ENCODE measurements at regions not wholly inside any gene's neighbourhood (a gene's known extent, or its start where the extent isn't known, plus 50 kb on each side); places are given as distances from the start of the nearest gene placed in this dataset.

- FAIRE-seq: no peak
- Histone ChIP-seq H3K4me3 (ENCODE audit: low read depth, low read length) (no peak overlapping the region), H3K36me3 (ENCODE audit: control insufficient read depth, insufficient read depth, low read length) (no peaks in the 10 kb centered on the region), H3K27me3 (ENCODE audit: control insufficient read depth, insufficient read depth, low read length) (no peaks in the 10 kb centered on the region)
- TF ChIP-seq CTCF (IDR thresholded peaks at IDR 0.05; ENCODE audit: insufficient read depth, low read length, severe bottlenecking): no peak
- no peak for DNase-seq (ENCODE audit: low read depth)
Observed at GRCh38 chr12:81944886-81945285, 185.7 kb upstream of the PPFIA2 start.

- no peak for FAIRE-seq
- Histone ChIP-seq H3K36me3 (ENCODE audit: control insufficient read depth, insufficient read depth, low read length) (no peaks in the 10 kb centered on the region), H3K27me3 (ENCODE audit: control insufficient read depth, insufficient read depth, low read length) (no peaks in the 10 kb centered on the region), H3K4me3 (ENCODE audit: low read depth, low read length) (no peak overlapping the region)
- no peak for TF ChIP-seq CTCF (IDR thresholded peaks at IDR 0.05; ENCODE audit: insufficient read depth, low read length, severe bottlenecking)
- DNase-seq (ENCODE audit: low read depth): no peak
Observed at GRCh38 chr12:81942594-81942993, 183.4 kb upstream of the PPFIA2 start.

GRCh38 chr12:81930037-81930436 lies 170.9 kb upstream of the PPFIA2 start:
- H3K4me3 ChIP-seq (ENCODE audit: low read depth, low read length): no peak overlapping the region
- DNase-seq (ENCODE audit: low read depth): no peak
- no peaks in the 10 kb centered on the region for H3K27me3 ChIP-seq (ENCODE audit: control insufficient read depth, insufficient read depth, low read length)
- no peak for TF ChIP-seq CTCF (IDR thresholded peaks at IDR 0.05; ENCODE audit: insufficient read depth, low read length, severe bottlenecking)
- FAIRE-seq: no peak
- no peaks in the 10 kb centered on the region for H3K36me3 ChIP-seq (ENCODE audit: control insufficient read depth, insufficient read depth, low read length)

GRCh38 chr12:81896771-81897170 lies 137.6 kb upstream of the PPFIA2 start:
- H3K36me3 ChIP-seq (ENCODE audit: control insufficient read depth, insufficient read depth, low read length): no peaks in the 10 kb centered on the region
- TF ChIP-seq CTCF (IDR thresholded peaks at IDR 0.05; ENCODE audit: insufficient read depth, low read length, severe bottlenecking): no peak
- no peaks in the 10 kb centered on the region for H3K27me3 ChIP-seq (ENCODE audit: control insufficient read depth, insufficient read depth, low read length)
- H3K4me3 ChIP-seq (ENCODE audit: low read depth, low read length): no peak overlapping the region
- no peak for FAIRE-seq
- DNase-seq (ENCODE audit: low read depth): no peak

- Histone ChIP-seq H3K27me3 (ENCODE audit: control insufficient read depth, insufficient read depth, low read length) (no peaks in the 10 kb centered on the region), H3K36me3 (ENCODE audit: control insufficient read depth, insufficient read depth, low read length) (no peaks in the 10 kb centered on the region), H3K4me3 (ENCODE audit: low read depth, low read length) (no peak overlapping the region)
- TF ChIP-seq CTCF (IDR thresholded peaks at IDR 0.05; ENCODE audit: insufficient read depth, low read length, severe bottlenecking): no peak
- FAIRE-seq: no peak
- DNase-seq (ENCODE audit: low read depth): no peak
Observed at GRCh38 chr12:81888961-81889360, 129.8 kb upstream of the PPFIA2 start.

GRCh38 chr12:81888106-81888740 lies 129.1 kb upstream of the PPFIA2 start:
- no peak for DNase-seq (ENCODE audit: low read depth)
- TF ChIP-seq CTCF (IDR thresholded peaks at IDR 0.05; ENCODE audit: insufficient read depth, low read length, severe bottlenecking): no peak
- FAIRE-seq: no peak
- Histone ChIP-seq H3K27me3 (ENCODE audit: control insufficient read depth, insufficient read depth, low read length) (no peaks in the 10 kb centered on the region), H3K4me3 (ENCODE audit: low read depth, low read length) (no peak overlapping the region), H3K36me3 (ENCODE audit: control insufficient read depth, insufficient read depth, low read length) (no peaks in the 10 kb centered on the region)
